ENCODE measurements at regions not wholly inside any gene's neighbourhood (a gene's known extent, or its start where the extent isn't known, plus 50 kb on each side); places are given as distances from the start of the nearest gene placed in this dataset.

GRCh38 chr11:115051938-115052590, 373.7 kb downstream of the NXPE2 start:
- Histone ChIP-seq H3K27me3 (ENCODE audit: control insufficient read depth, insufficient read depth, low read length) (no peaks in the 10 kb centered on the region), H3K4me3 (ENCODE audit: low read depth, low read length) (no peak overlapping the region), H3K36me3 (ENCODE audit: control insufficient read depth, insufficient read depth, low read length) (no peaks in the 10 kb centered on the region)
- CTCF ChIA-PET = no interaction called here
- no peak for DNase-seq (ENCODE audit: low read depth)
- no peak for TF ChIP-seq CTCF (IDR thresholded peaks at IDR 0.05; ENCODE audit: insufficient read depth, low read depth, low read length)
- POLR2A ChIA-PET = no interaction called here

GRCh38 chr11:115052601-115053000, 374.3 kb downstream of the NXPE2 start:
- no peak for DNase-seq (ENCODE audit: low read depth)
- ChIA-PET POLR2A (no interaction called here), CTCF (no interaction called here)
- Histone ChIP-seq H3K27me3 (ENCODE audit: control insufficient read depth, insufficient read depth, low read length) (no peaks in the 10 kb centered on the region), H3K4me3 (ENCODE audit: low read depth, low read length) (no peak overlapping the region), H3K36me3 (ENCODE audit: control insufficient read depth, insufficient read depth, low read length) (no peaks in the 10 kb centered on the region)
- TF ChIP-seq CTCF (IDR thresholded peaks at IDR 0.05; ENCODE audit: insufficient read depth, low read depth, low read length) = no peak

- CTCF ChIA-PET = no interaction called here
- POLR2A ChIA-PET = no interaction called here
Measured at GRCh38 chr11:115054570-115055538, 376.5 kb downstream of the NXPE2 start.

GRCh38 chr11:115056514-115056913, 378.2 kb downstream of the NXPE2 start:
- no peak for TF ChIP-seq CTCF (IDR thresholded peaks at IDR 0.05; ENCODE audit: insufficient read depth, low read depth, low read length)
- Histone ChIP-seq H3K27me3 (ENCODE audit: control insufficient read depth, insufficient read depth, low read length) (no peaks in the 10 kb centered on the region), H3K4me3 (ENCODE audit: low read depth, low read length) (no peak overlapping the region), H3K36me3 (ENCODE audit: control insufficient read depth, insufficient read depth, low read length) (no peaks in the 10 kb centered on the region)
- CTCF ChIA-PET = no interaction called here
- DNase-seq (ENCODE audit: low read depth) = no peak
- POLR2A ChIA-PET = no interaction called here

More at GRCh38 chr11:115054570-115055538, 376.5 kb downstream of the NXPE2 start:
- Histone ChIP-seq H3K36me3 (ENCODE audit: control insufficient read depth, insufficient read depth, low read length) (no peaks in the 10 kb centered on the region), H3K4me3 (ENCODE audit: low read depth, low read length) (no peak overlapping the region), H3K27me3 (ENCODE audit: control insufficient read depth, insufficient read depth, low read length) (no peaks in the 10 kb centered on the region)
- DNase-seq (ENCODE audit: low read depth) = no peak
- no peak for TF ChIP-seq CTCF (IDR thresholded peaks at IDR 0.05; ENCODE audit: insufficient read depth, low read depth, low read length)

GRCh38 chr11:115060840-115061239, 382.5 kb downstream of the NXPE2 start:
- Histone ChIP-seq H3K4me3 (ENCODE audit: low read depth, low read length) (no peak overlapping the region), H3K36me3 (ENCODE audit: control insufficient read depth, insufficient read depth, low read length) (no peaks in the 10 kb centered on the region), H3K27me3 (ENCODE audit: control insufficient read depth, insufficient read depth, low read length) (no peaks in the 10 kb centered on the region)
- no peak for TF ChIP-seq CTCF (IDR thresholded peaks at IDR 0.05; ENCODE audit: insufficient read depth, low read depth, low read length)
- no peak for DNase-seq (ENCODE audit: low read depth)
- POLR2A ChIA-PET = no interaction called here
- CTCF ChIA-PET = interaction anchor here (0.6 to 0.9 kb wide), 2 partner anchors 9 to 12 kb away, joined by 3 read pairs; no protein-coding TSS in a partner anchor
